ENCODE measurements at regions not wholly inside any gene's neighbourhood (a gene's known extent, or its start where the extent isn't known, plus 50 kb on each side); places are given as distances from the start of the nearest gene placed in this dataset.
A peak's percentile ranks its signal among the peaks of the same experiment; 100 is the strongest.

GRCh38 chr6:43910638-43911353 is 140.8 kb downstream of the VEGFA start (continued):
- TF ChIP-seq, protein P1, sequence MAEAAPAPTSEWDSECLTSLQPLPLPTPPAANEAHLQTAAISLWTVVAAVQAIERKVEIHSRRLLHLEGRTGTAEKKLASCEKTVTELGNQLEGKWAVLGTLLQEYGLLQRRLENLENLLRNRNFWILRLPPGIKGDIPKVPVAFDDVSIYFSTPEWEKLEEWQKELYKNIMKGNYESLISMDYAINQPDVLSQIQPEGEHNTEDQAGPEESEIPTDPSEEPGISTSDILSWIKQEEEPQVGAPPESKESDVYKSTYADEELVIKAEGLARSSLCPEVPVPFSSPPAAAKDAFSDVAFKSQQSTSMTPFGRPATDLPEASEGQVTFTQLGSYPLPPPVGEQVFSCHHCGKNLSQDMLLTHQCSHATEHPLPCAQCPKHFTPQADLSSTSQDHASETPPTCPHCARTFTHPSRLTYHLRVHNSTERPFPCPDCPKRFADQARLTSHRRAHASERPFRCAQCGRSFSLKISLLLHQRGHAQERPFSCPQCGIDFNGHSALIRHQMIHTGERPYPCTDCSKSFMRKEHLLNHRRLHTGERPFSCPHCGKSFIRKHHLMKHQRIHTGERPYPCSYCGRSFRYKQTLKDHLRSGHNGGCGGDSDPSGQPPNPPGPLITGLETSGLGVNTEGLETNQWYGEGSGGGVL (CRISPR knock-in tag; IDR thresholded peaks at IDR 0.05) = 0 out of 2 replicates have a peak, but pooled peaks have one; percentile 12
- TF ChIP-seq ATF7 (IDR thresholded peaks at IDR 0.05) = peak; percentile 98
- TF ChIP-seq DDX20 (tag; IDR thresholded peaks at IDR 0.05; ENCODE audit: low read depth) = peak; percentile 71
- TF ChIP-seq MLLT1 (IDR thresholded peaks at IDR 0.05) = peak in 1 of 2 experiments; percentile 99
- 0 out of 2 replicates have a peak, but pooled peaks have one; percentile 31 for TF ChIP-seq CREM (IDR thresholded peaks at IDR 0.05; ENCODE audit: low read depth)
- no peak for TF ChIP-seq NFIC (IDR thresholded peaks at IDR 0.05)
- TF ChIP-seq EZH2 (IDR thresholded peaks at IDR 0.05; ENCODE audit: borderline replicate concordance, low read depth, low read length) = no peak
- TF ChIP-seq, protein P2, sequence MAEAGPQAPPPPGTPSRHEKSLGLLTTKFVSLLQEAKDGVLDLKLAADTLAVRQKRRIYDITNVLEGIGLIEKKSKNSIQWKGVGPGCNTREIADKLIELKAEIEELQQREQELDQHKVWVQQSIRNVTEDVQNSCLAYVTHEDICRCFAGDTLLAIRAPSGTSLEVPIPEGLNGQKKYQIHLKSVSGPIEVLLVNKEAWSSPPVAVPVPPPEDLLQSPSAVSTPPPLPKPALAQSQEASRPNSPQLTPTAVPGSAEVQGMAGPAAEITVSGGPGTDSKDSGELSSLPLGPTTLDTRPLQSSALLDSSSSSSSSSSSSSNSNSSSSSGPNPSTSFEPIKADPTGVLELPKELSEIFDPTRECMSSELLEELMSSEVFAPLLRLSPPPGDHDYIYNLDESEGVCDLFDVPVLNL (CRISPR knock-in tag; IDR thresholded peaks at IDR 0.05; ENCODE audit: low read depth) = no peak
- TF ChIP-seq SMC3 (conservative IDR thresholded peaks at IDR 0.05; ENCODE audit: insufficient read depth, low read depth, low read length) = no peak
- TF ChIP-seq HDAC6 (IDR thresholded peaks at IDR 0.05; ENCODE audit: low read depth, low read length) = no peak
- 0 out of 2 replicates have a peak, but pooled peaks have one; percentile 14 for TF ChIP-seq CREB5 (CRISPR knock-in tag; IDR thresholded peaks at IDR 0.05)
- TF ChIP-seq, protein P3, sequence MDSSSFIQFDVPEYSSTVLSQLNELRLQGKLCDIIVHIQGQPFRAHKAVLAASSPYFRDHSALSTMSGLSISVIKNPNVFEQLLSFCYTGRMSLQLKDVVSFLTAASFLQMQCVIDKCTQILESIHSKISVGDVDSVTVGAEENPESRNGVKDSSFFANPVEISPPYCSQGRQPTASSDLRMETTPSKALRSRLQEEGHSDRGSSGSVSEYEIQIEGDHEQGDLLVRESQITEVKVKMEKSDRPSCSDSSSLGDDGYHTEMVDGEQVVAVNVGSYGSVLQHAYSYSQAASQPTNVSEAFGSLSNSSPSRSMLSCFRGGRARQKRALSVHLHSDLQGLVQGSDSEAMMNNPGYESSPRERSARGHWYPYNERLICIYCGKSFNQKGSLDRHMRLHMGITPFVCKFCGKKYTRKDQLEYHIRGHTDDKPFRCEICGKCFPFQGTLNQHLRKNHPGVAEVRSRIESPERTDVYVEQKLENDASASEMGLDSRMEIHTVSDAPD (CRISPR knock-in tag; IDR thresholded peaks at IDR 0.05) = no peak; the same call in 1 of the 2 replicates
- no peak for TF ChIP-seq PURB (CRISPR knock-in tag; IDR thresholded peaks at IDR 0.05; ENCODE audit: low read depth)
- no peak for TF ChIP-seq HMGXB4 (CRISPR knock-in tag; IDR thresholded peaks at IDR 0.05)
- no peak for TF ChIP-seq CCAR2 (IDR thresholded peaks at IDR 0.05; ENCODE audit: low read depth, low read length)
- TF ChIP-seq SPI1 (IDR thresholded peaks at IDR 0.05; ENCODE audit: borderline replicate concordance, low read depth, low read length) = no peak
- no peak for TF ChIP-seq TGIF2 (CRISPR knock-in tag; IDR thresholded peaks at IDR 0.05)

All from K562 (cell line).